ENCODE measurements at regions not wholly inside any gene's neighbourhood (a gene's known extent, or its start where the extent isn't known, plus 50 kb on each side); places are given as distances from the start of the nearest gene placed in this dataset.

DNA sequence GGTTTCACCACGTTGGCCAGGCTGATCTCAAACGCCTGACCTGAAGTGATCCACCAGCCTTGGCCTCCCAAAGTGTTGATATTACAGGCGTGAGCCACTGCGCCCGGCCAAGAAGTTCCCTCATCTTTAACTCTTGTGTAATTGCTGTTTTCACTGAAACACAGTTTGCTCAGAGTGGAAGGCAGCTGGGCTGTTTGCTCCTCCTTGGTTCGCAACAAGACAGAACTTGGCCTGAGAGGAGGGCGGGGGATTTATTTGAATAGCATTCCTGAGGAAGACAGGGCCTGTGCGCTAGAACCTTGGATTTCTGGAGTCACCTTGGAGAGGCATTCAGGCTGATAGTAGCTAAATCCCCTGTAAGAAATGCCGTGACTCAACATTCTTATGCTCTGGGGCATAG, 226.7 kb upstream of the MCTP2 start:
- no peak overlapping the region for H3K27ac ChIP-seq
- no peaks in the 10 kb centered on the region for H3K9me3 ChIP-seq
- H3K4me1 ChIP-seq = no peaks in the 10 kb centered on the region
- FAIRE-seq (no peak), ATAC-seq (no peak), DNase-seq (no peak)
- 47 to 66% methylated on average over 9 of the region's 9 CpGs for WGBS, 2 donors
- H3K27me3 ChIP-seq = peaks cover 0 to 20% (median 0%) of the 10 kb centered on the region in 4 donors
- H3K4me3 ChIP-seq = no peak overlapping the region
- TF ChIP-seq, protein P1, sequence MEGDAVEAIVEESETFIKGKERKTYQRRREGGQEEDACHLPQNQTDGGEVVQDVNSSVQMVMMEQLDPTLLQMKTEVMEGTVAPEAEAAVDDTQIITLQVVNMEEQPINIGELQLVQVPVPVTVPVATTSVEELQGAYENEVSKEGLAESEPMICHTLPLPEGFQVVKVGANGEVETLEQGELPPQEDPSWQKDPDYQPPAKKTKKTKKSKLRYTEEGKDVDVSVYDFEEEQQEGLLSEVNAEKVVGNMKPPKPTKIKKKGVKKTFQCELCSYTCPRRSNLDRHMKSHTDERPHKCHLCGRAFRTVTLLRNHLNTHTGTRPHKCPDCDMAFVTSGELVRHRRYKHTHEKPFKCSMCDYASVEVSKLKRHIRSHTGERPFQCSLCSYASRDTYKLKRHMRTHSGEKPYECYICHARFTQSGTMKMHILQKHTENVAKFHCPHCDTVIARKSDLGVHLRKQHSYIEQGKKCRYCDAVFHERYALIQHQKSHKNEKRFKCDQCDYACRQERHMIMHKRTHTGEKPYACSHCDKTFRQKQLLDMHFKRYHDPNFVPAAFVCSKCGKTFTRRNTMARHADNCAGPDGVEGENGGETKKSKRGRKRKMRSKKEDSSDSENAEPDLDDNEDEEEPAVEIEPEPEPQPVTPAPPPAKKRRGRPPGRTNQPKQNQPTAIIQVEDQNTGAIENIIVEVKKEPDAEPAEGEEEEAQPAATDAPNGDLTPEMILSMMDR (IDR thresholded peaks at IDR 0.05) = no peak
- H3K36me3 ChIP-seq = no peaks in the 10 kb centered on the region
- intact Hi-C loops (cut with DNase I) = no loop called here

DNA sequence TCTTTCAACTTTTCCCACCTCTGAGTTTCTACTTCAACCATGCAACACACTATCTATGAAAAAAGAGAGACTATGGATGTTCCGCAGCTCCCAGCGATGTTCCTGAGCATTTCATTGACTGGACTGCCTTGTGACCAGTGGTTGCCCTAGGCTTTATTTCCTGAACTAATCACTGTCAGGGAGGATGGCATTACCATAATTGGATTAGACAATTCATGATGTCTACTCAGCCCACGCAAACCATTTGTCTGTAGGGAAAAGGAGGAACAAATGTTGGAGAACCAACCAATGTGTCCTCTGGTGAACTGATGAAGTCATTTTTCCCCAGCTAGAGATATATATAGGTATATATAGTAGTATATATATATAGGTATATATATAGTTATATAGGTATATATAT, 229.3 kb upstream of the MCTP2 start:
- DNase-seq (no peak), ATAC-seq (no peak), FAIRE-seq (no peak)
- Histone ChIP-seq H3K27ac (no peak overlapping the region), H3K4me1 (no peaks in the 10 kb centered on the region), H3K27me3 (peaks cover 0 to 33% (median 2%) of the 10 kb centered on the region in 4 donors), H3K4me3 (no peak overlapping the region), H3K9me3 (no peaks in the 10 kb centered on the region), H3K36me3 (no peaks in the 10 kb centered on the region)
- intact Hi-C loops (cut with DNase I) = no loop called here
- WGBS, 2 donors = 89 to 96% methylated on average over 3 of the region's 3 CpGs
- TF ChIP-seq, protein P1 (IDR thresholded peaks at IDR 0.05) = no peak

DNA sequence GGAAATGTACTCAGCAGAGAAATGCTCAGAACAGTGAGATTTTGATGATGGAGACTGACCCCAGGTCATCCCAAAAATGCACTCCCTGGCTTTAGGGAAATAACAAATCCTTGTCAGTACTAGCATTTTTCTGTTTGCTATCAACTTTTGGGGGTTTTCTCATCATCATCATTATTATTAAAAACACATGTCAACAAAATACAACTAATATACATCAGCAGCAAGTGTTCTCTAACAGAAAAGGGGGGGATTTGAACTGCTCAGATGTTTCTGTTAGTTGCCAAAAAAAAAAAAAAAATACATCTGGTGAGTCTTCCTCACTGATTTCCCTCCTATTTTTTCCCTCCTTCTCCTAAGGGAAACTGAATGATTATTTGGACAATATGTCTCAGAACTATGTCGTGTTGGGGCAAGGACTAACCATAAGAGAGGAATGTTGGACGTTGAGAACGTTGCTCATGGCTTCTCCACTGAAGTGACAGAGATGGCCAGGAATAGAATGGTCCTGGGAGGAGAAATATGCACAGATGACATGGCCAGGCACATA, 230.0 kb upstream of the MCTP2 start:
- no peak for ATAC-seq
- no peak overlapping the region for H3K27ac ChIP-seq
- no peak for FAIRE-seq

DNA sequence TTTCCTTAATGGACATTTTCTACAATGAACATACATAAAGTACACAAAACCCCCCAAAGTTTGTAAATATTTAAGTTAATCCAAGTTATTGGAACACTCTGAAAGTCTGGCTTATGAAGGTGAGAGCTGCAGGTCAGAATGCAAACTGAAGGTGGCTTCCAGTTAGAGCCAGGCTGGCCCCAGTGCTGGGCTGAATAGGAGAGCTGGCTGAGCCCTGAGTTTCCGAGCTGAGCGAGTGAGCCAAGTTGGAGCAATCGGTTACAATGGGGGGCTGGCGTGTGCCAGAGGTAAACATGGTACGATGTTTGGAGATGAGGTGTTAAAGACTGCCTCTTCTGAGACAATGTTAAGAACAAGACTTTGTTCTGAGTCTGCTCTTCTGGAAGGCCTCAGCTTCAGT, 230.8 kb upstream of the MCTP2 start:
- FAIRE-seq (no peak), DNase-seq (no peak), ATAC-seq (no peak)
- H3K9me3 ChIP-seq = no peaks in the 10 kb centered on the region
- TF ChIP-seq, protein P1 (IDR thresholded peaks at IDR 0.05) = no peak
- WGBS, 2 donors = 40 to 47% methylated on average over 5 of the region's 5 CpGs
- no peak overlapping the region for H3K27ac ChIP-seq
- H3K4me3 ChIP-seq = no peak overlapping the region
- no peaks in the 10 kb centered on the region for H3K36me3 ChIP-seq
- H3K27me3 ChIP-seq = peaks cover 0 to 30% (median 5%) of the 10 kb centered on the region in 4 donors
- intact Hi-C loops (cut with DNase I) = no loop called here
- no peaks in the 10 kb centered on the region for H3K4me1 ChIP-seq

More for the DNA sequence above, 230.0 kb upstream of the MCTP2 start:
- TF ChIP-seq, protein P1 (IDR thresholded peaks at IDR 0.05) = no peak
- DNase-seq = no peak
- no peaks in the 10 kb centered on the region for H3K36me3 ChIP-seq
- H3K27me3 ChIP-seq = peaks cover 0 to 34% (median 5%) of the 10 kb centered on the region in 4 donors
- intact Hi-C loops (cut with DNase I) = no loop called here
- H3K9me3 ChIP-seq = no peaks in the 10 kb centered on the region
- H3K4me1 ChIP-seq = no peaks in the 10 kb centered on the region
- no peak overlapping the region for H3K4me3 ChIP-seq
- WGBS, 2 donors = 39 to 53% methylated on average over 3 of the region's 3 CpGs

DNA sequence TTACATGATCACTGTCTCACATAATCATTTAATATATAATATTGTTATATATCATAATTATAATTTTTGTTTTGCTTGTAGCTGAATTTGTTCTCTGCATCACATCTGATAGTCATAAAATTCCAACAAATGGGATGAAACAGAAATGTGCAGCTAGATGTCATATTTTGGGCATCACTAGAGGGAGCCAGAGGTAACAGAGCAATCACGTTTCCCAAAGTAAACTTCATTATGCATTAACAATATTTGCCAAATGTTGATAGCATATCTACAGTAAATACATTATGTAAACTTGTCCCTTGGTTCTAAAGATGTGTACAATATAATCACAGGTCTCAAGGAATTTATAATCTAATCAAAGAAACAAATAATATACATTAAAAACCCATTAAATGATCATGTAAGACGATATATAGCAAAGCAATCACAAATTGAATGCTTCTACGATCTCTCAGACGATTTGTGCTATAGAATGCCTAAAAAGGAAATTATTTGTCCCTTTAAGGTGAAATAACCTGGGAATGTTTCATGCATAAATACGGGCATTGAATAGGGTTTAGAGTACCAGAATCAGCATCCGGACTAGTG, 234.2 kb upstream of the MCTP2 start:
- FAIRE-seq = peak; percentile 81

More for the DNA sequence above, 234.2 kb upstream of the MCTP2 start:
- no peak overlapping the region for H3K4me3 ChIP-seq
- WGBS, 2 donors = 21 to 26% methylated on average over 6 of the region's 6 CpGs
- no peaks in the 10 kb centered on the region for H3K36me3 ChIP-seq
- H3K27me3 ChIP-seq = peaks cover 0 to 30% (median 7%) of the 10 kb centered on the region in 4 donors
- ATAC-seq = peak; percentile 46 to 83 (median 72)
- TF ChIP-seq, protein P1 (IDR thresholded peaks at IDR 0.05) = peak in 2 of 4 donors; percentile 47 to 50
- H3K27ac ChIP-seq = no peak overlapping the region
- intact Hi-C loops (cut with DNase I) = no loop called here
- no peaks in the 10 kb centered on the region for H3K9me3 ChIP-seq
- no peak for DNase-seq
- H3K4me1 ChIP-seq = no peaks in the 10 kb centered on the region
